HEK293 (cell line): ENCODE measurements at regions not wholly inside any gene's neighbourhood (a gene's known extent, or its start where the extent isn't known, plus 50 kb on each side); places are given as distances from the start of the nearest gene placed in this dataset.

Experiments used
- CTCF ChIA-PET: fragments of 350-600 bp; formaldehyde crosslinking; extraction: SDS; loops from one replicate; lab custom pipeline; 2021; ENCODE audit warnings: antibody characterized with exemption; lab: Yijun Ruan, JAX
- POLR2A ChIA-PET: fragments of 300-600 bp; formaldehyde crosslinking; extraction: SDS; loops from one replicate; lab custom pipeline; 2020; ENCODE audit warnings: antibody characterized with exemption, inconsistent platforms; lab: Yijun Ruan, JAX
- H3K27ac ChIP-seq: fragments of 200-500 bp; sonication (Bioruptor generic); 2 replicates; pipeline ENCODE4 v1.5.1; 2014; ENCODE audit warnings: low read depth, low read length, control low read depth, inconsistent platforms; ENCODE audit errors: extremely low read depth
- H3K36me3 ChIP-seq, 2 experiments: fragments of 200-500 bp in 1 of 2; sonication (Bioruptor generic) in 1 of 2; 1 replicate in 1 of 2; 2 replicates in 1 of 2; pipeline ENCODE4 v1.5.1; 2014 to 2017; ENCODE audit warnings: inconsistent platforms in 2 of 2, low read length in 2 of 2; ENCODE audit not compliant: control insufficient read depth in 2 of 2, insufficient read depth in 1 of 2
- H3K4me1 ChIP-seq: fragments of 200-500 bp; sonication (Bioruptor generic); 2 replicates; pipeline ENCODE4 v1.5.1; 2014; ENCODE audit warnings: mild to moderate bottlenecking, low read length, inconsistent platforms; ENCODE audit not compliant: control insufficient read depth, insufficient read depth
- H3K4me3 ChIP-seq: 2 replicates; pipeline ENCODE4 v1.5.1; 2011; ENCODE audit warnings: low read depth, mild to moderate bottlenecking, control low read depth, low read length, moderate library complexity
- H3K9me3 ChIP-seq: fragments of 200-500 bp; sonication (Bioruptor generic); 2 replicates; pipeline ENCODE4 v1.5.1; 2014; ENCODE audit warnings: low read depth, low read length, inconsistent platforms; ENCODE audit not compliant: control insufficient read depth, insufficient read depth
- GLIS2 ChIP-seq: fragments of 450-650 bp; formaldehyde crosslinking; IDR thresholded peaks from 2 replicates; pipeline ENCODE4 v1.5.1; 2016; ENCODE audit warnings: missing biosample characterization, missing genetic modification characterization
- IKZF3 ChIP-seq: fragments of 450-650 bp; IDR thresholded peaks from 2 replicates; pipeline ENCODE4 v1.5.0; 2018; ENCODE audit warnings: missing biosample characterization, mild to moderate bottlenecking, missing genetic modification characterization, moderate library complexity
- MEIS1 ChIP-seq: sonication (generic); formaldehyde crosslinking; IDR thresholded peaks from 2 replicates; pipeline ENCODE4 v1.8.1; 2022; ENCODE audit warnings: missing genetic modification reagents, mild to moderate bottlenecking, borderline replicate concordance
- ZBTB26 ChIP-seq: fragments of 450-650 bp; formaldehyde crosslinking; optimal IDR thresholded peaks from 2 replicates; pipeline ENCODE3; 2016; ENCODE audit warnings: missing biosample characterization, mild to moderate bottlenecking, missing genetic modification characterization
- ZEB2 ChIP-seq: fragments of 450-650 bp; formaldehyde crosslinking; IDR thresholded peaks from 2 replicates; pipeline ENCODE4 v1.5.1; 2016; ENCODE audit warnings: missing biosample characterization, missing genetic modification characterization
- ZFP3 ChIP-seq: fragments of 450-650 bp; formaldehyde crosslinking; IDR thresholded peaks from 2 replicates; pipeline ENCODE4 v1.5.1; 2016; ENCODE audit warnings: low read depth, missing biosample characterization, missing genetic modification characterization
- ZNF10 ChIP-seq: fragments of 450-650 bp; formaldehyde crosslinking; IDR thresholded peaks from 2 replicates; pipeline ENCODE4 v1.5.1; 2017; ENCODE audit warnings: missing biosample characterization, missing genetic modification characterization
- ZNF280C ChIP-seq: fragments of 450-650 bp; formaldehyde crosslinking; IDR thresholded peaks from 2 replicates; pipeline ENCODE4 v1.5.1; 2016; ENCODE audit warnings: missing biosample characterization, missing genetic modification characterization
- ZNF350 ChIP-seq: fragments of 450-650 bp; formaldehyde crosslinking; IDR thresholded peaks from 2 replicates; pipeline ENCODE4 v1.5.0; 2017; ENCODE audit warnings: missing biosample characterization, mild to moderate bottlenecking, missing genetic modification characterization
- ZNF501 ChIP-seq: fragments of 450-650 bp; formaldehyde crosslinking; IDR thresholded peaks from 2 replicates; pipeline ENCODE4 v1.5.1; 2016; ENCODE audit warnings: missing biosample characterization, missing genetic modification characterization
- ZNF514 ChIP-seq: fragments of 450-650 bp; formaldehyde crosslinking; IDR thresholded peaks from 2 replicates; pipeline ENCODE4 v1.5.1; 2016; ENCODE audit warnings: missing biosample characterization, missing genetic modification characterization
- ZNF518A ChIP-seq: fragments of 450-650 bp; formaldehyde crosslinking; conservative IDR thresholded peaks from 2 replicates; pipeline ENCODE4 v1.5.1; 2016; ENCODE audit warnings: low read depth, missing biosample characterization, missing genetic modification characterization
- ZNF529 ChIP-seq: fragments of 450-650 bp; formaldehyde crosslinking; IDR thresholded peaks from 2 replicates; pipeline ENCODE4 v1.5.1; 2017; ENCODE audit warnings: missing genetic modification characterization, missing biosample characterization; ENCODE audit not compliant: insufficient replicate concordance
- ZNF561 ChIP-seq: fragments of 450-650 bp; IDR thresholded peaks from 2 replicates; pipeline ENCODE4 v1.5.1; 2018; ENCODE audit warnings: missing biosample characterization, missing genetic modification characterization, borderline replicate concordance
- ZNF571 ChIP-seq: fragments of 450-650 bp; formaldehyde crosslinking; IDR thresholded peaks from 2 replicates; pipeline ENCODE4 v1.5.0; 2017; ENCODE audit warnings: missing biosample characterization, missing genetic modification characterization
- ZNF580 ChIP-seq: fragments of 450-650 bp; formaldehyde crosslinking; IDR thresholded peaks from 2 replicates; pipeline ENCODE4 v1.5.1; 2016; ENCODE audit warnings: missing biosample characterization, missing genetic modification characterization
- ZNF677 ChIP-seq: fragments of 450-650 bp; IDR thresholded peaks from 2 replicates; pipeline ENCODE4 v1.5.0; 2018; ENCODE audit warnings: missing biosample characterization, mild to moderate bottlenecking, missing genetic modification characterization, moderate library complexity
- ZNF701 ChIP-seq: fragments of 450-650 bp; formaldehyde crosslinking; IDR thresholded peaks from 2 replicates; pipeline ENCODE4 v1.5.1; 2016; ENCODE audit warnings: missing biosample characterization, missing genetic modification characterization
- ZNF777 ChIP-seq: fragments of 450-650 bp; formaldehyde crosslinking; IDR thresholded peaks from 2 replicates; pipeline ENCODE4 v1.5.1; 2017; ENCODE audit warnings: missing biosample characterization, missing genetic modification characterization, borderline replicate concordance
- ZNF837 ChIP-seq: fragments of 450-650 bp; formaldehyde crosslinking; IDR thresholded peaks from 2 replicates; pipeline ENCODE4 v1.5.1; 2016; ENCODE audit warnings: missing biosample characterization, missing genetic modification characterization

- Histone ChIP-seq H3K4me1 (peaks cover 8% of the 10 kb centered on the region), H3K9me3 (no peaks in the 10 kb centered on the region)
- CTCF ChIA-PET, result no interaction called here
- POLR2A ChIA-PET, result no interaction called here
- no peak for TF ChIP-seq ZNF701 (tag by site-specific recombination)
- no peak for TF ChIP-seq ZNF580 (tag by site-specific recombination)
- TF ChIP-seq ZNF837, result no peak
- TF ChIP-seq ZNF677 (tag by site-specific recombination), result no peak
- no peak for TF ChIP-seq ZBTB26 (tag by site-specific recombination)
- TF ChIP-seq ZNF10 (tag by site-specific recombination), result no peak
- TF ChIP-seq ZFP3 (tag by site-specific recombination), result no peak
- TF ChIP-seq ZNF571 (tag by site-specific recombination), result no peak
- no peak for TF ChIP-seq ZNF280C (tag by site-specific recombination)
- TF ChIP-seq ZNF350 (tag by site-specific recombination), result no peak
- no peak for TF ChIP-seq ZNF777 (tag by site-specific recombination)
- no peak for TF ChIP-seq MEIS1 (CRISPR knock-in tag)
- TF ChIP-seq ZNF514 (tag by site-specific recombination), result no peak
- no peak for TF ChIP-seq ZNF501 (tag by site-specific recombination)
- no peak for TF ChIP-seq IKZF3 (tag by site-specific recombination)
- TF ChIP-seq ZNF561 (tag by site-specific recombination), result no peak
- TF ChIP-seq ZNF518A (tag by site-specific recombination), result no peak
- TF ChIP-seq ZEB2 (tag by site-specific recombination), result no peak
- no peak for TF ChIP-seq GLIS2
- no peak for TF ChIP-seq ZNF529 (tag by site-specific recombination)
- TF ChIP-seq, all 188 proteins: peak for 0
- Histone ChIP-seq H3K27ac (no peak overlapping the region), H3K4me3 (no peak overlapping the region), H3K36me3 (no peaks in the 10 kb centered on the region)
Measured at GRCh38 chr5:17433406-17433805, 64.6 kb upstream of the TAF11L2 start.
